OCI-LY1 (cell line): ENCODE measurements at regions not wholly inside any gene's neighbourhood (a gene's known extent, or its start where the extent isn't known, plus 50 kb on each side); places are given as distances from the start of the nearest gene placed in this dataset.

Source experiments
- H2AFZ ChIP-seq: fragments of 200-600 bp; sonication (generic), shearing (Covaris generic); 2 replicates; pipeline ENCODE4 v1.6.0; 2014; ENCODE audit warnings: antibody characterized with exemption, mild to moderate bottlenecking, low read length
- H3F3A ChIP-seq: fragments of 200-600 bp; sonication (generic), shearing (Covaris generic); 2 replicates; pipeline ENCODE4 v1.6.0; 2014; ENCODE audit warnings: mild to moderate bottlenecking, antibody characterized with exemption, low read length, moderate library complexity; ENCODE audit not compliant: insufficient read depth
- H3K27ac ChIP-seq: fragments of 200-600 bp; sonication (generic); 2 replicates; pipeline ENCODE4 v1.5.1; 2014; ENCODE audit warnings: low read length, mixed run types, mild to moderate bottlenecking, low read depth; ENCODE audit not compliant: poor library complexity, severe bottlenecking
- H3K27me3 ChIP-seq: fragments of 200-600 bp; sonication (generic); 2 replicates; pipeline ENCODE4 v1.6.0; 2014; ENCODE audit warnings: antibody characterized with exemption, mild to moderate bottlenecking, low read length, moderate library complexity; ENCODE audit not compliant: insufficient read depth
- H3K36me3 ChIP-seq: fragments of 200-600 bp; sonication (generic); 2 replicates; pipeline ENCODE4 v1.6.1; 2014; ENCODE audit warnings: mild to moderate bottlenecking, antibody characterized with exemption, low read length, moderate library complexity, mixed read lengths; ENCODE audit not compliant: insufficient read depth
- H3K4me1 ChIP-seq: fragments of 200-600 bp; sonication (generic); 2 replicates; pipeline ENCODE4 v1.5.1; 2014; ENCODE audit warnings: mild to moderate bottlenecking, low read length, moderate library complexity; ENCODE audit not compliant: insufficient read depth, severe bottlenecking
- H3K4me2 ChIP-seq: fragments of 200-600 bp; sonication (generic), shearing (Covaris generic); 2 replicates; pipeline ENCODE4 v1.6.1; 2014; ENCODE audit warnings: low read length
- H3K4me3 ChIP-seq: fragments of 200-600 bp; sonication (generic); 2 replicates; pipeline ENCODE4 v1.5.1; 2014; ENCODE audit warnings: low read length, low read depth, mild to moderate bottlenecking, mixed read lengths; ENCODE audit not compliant: poor library complexity, severe bottlenecking
- H3K79me2 ChIP-seq: fragments of 200-600 bp; shearing (Covaris generic); 2 replicates; pipeline ENCODE4 v1.6.1; 2016; ENCODE audit warnings: mixed run types, low read length, mixed read lengths; ENCODE audit not compliant: insufficient read depth
- H3K9ac ChIP-seq: fragments of 200-600 bp; sonication (generic), shearing (Covaris generic); 2 replicates; pipeline ENCODE4 v1.6.1; 2014; ENCODE audit warnings: mild to moderate bottlenecking, low read length, mixed read lengths
- H3K9me2 ChIP-seq: fragments of 200-600 bp; sonication (generic), shearing (Covaris generic); 2 replicates; pipeline ENCODE4 v1.6.1; 2014; ENCODE audit warnings: low read depth, mild to moderate bottlenecking, low read length, mixed read lengths
- H3K9me3 ChIP-seq: fragments of 200-600 bp; shearing (Covaris generic); 2 replicates; pipeline ENCODE4 v1.6.1; 2014; ENCODE audit warnings: low read length, mixed read lengths
- H4K20me1 ChIP-seq: fragments of 200-600 bp; sonication (generic), shearing (Covaris generic); 2 replicates; pipeline ENCODE4 v1.6.0; 2016; ENCODE audit warnings: mild to moderate bottlenecking, low read length; ENCODE audit not compliant: insufficient read depth
- EZH2 ChIP-seq: fragments of 200-600 bp; sonication (generic), shearing (Covaris generic); IDR thresholded peaks from 2 replicates; pipeline ENCODE4 v1.8.0; 2017; ENCODE audit warnings: borderline replicate concordance, mixed run types, mild to moderate bottlenecking, antibody characterized with exemption, low read length, moderate library complexity, mixed read lengths
- TF ChIP-seq, protein P1 (sequence below): fragments of 200-600 bp; sonication (generic), shearing (Covaris generic); IDR thresholded peaks from 2 replicates; pipeline ENCODE4 v1.5.1; 2017; ENCODE audit warnings: mild to moderate bottlenecking, antibody characterized with exemption, low read length, moderate library complexity, mixed read lengths

DNA sequence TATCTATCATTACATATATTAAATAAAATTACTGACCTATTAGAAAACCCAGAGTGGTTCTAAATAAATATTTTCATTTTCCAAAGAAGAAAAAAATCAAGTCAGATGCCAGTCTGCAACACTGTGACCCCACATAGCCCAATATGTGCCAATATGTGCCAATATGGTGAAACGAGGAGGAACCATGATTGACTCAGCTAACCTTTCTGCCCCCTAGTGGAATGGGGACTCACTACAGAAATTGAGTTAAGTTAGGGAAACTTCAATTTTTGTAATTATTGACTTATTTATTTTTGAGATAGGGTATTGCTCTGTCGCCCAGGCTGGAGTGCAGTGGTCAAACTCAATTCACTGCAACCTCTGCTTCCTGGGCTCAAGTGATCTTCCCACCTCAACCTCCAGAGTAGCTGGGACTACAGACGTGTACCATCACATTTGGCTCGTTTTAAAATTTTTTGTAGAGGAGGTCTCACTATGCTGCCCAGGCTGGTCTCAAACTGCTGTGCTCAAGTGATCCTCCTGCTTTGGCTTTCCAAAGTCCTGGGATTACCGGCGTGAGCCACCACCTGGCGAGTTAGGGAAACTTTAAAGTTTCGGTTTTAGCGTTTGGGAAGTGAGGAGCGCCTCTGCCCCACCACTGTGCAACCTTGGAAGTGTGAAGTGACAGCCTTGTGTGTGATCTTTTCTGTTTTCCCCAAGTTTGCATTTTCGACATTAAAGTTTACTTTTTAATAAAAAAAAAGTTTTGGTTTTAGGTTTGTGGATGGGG, 116.8 kb upstream of the SHISA3 start:
- Histone ChIP-seq H3K36me3 (no peaks in the 10 kb centered on the region), H3K9me3 (no peaks in the 10 kb centered on the region), H3K4me2 (peak overlapping the region; percentile 27; the same call in 1 of the 2 replicates), H3K4me3 (no peak overlapping the region), H2AFZ (no peak overlapping the region), H3K4me1 (peaks cover 14% of the 10 kb centered on the region), H3K9me2 (no peaks in the 10 kb centered on the region), H3K79me2 (no peaks in the 10 kb centered on the region), H4K20me1 (no peaks in the 10 kb centered on the region), H3F3A (no peaks in the 10 kb centered on the region), H3K9ac (no peak overlapping the region), H3K27ac (no peak overlapping the region), H3K27me3 (no peaks in the 10 kb centered on the region)
- TF ChIP-seq, protein P1, sequence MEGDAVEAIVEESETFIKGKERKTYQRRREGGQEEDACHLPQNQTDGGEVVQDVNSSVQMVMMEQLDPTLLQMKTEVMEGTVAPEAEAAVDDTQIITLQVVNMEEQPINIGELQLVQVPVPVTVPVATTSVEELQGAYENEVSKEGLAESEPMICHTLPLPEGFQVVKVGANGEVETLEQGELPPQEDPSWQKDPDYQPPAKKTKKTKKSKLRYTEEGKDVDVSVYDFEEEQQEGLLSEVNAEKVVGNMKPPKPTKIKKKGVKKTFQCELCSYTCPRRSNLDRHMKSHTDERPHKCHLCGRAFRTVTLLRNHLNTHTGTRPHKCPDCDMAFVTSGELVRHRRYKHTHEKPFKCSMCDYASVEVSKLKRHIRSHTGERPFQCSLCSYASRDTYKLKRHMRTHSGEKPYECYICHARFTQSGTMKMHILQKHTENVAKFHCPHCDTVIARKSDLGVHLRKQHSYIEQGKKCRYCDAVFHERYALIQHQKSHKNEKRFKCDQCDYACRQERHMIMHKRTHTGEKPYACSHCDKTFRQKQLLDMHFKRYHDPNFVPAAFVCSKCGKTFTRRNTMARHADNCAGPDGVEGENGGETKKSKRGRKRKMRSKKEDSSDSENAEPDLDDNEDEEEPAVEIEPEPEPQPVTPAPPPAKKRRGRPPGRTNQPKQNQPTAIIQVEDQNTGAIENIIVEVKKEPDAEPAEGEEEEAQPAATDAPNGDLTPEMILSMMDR = peak; percentile 81
- no peak for TF ChIP-seq EZH2

DNA sequence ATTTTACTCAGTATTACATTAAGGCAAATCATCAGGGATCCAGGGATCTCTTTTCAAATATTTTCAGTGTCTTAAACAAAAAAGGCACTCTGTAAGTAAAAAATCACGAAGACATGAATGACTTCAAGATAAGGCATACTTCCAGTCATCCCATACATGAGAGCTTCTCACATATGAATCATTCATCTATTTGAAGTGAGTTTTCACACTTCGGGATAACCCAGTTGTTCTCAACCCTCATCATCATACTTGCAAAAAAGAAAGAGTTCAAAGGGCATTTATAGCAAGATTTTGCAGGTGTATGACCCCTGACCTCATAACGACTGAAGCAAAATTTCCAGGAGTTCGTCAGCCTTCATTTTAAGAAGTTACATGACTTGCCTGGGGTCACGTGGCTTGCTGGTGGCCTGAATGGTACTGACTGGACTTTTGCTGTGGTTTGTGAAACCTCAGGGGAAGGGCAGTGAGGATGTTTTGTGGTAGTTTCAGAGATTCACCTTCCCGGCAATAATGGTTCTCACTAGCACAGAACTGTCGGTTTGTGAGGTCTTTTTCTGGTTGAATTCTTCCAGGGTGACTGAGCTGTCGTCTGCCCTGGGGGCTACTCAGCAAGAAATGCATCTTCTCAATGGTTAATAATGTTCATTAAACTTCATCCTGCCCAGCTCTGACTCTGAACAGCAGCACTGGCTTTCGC, 115.8 kb upstream of the SHISA3 start:
- no peaks in the 10 kb centered on the region for H4K20me1 ChIP-seq
- no peak overlapping the region for H3K27ac ChIP-seq
- no peak overlapping the region for H2AFZ ChIP-seq
- no peak overlapping the region for H3K4me3 ChIP-seq
- peak overlapping the region; percentile 27; the same call in 1 of the 2 replicates for H3K4me2 ChIP-seq
- TF ChIP-seq, protein P1 = no peak
- TF ChIP-seq EZH2 = no peak
- no peaks in the 10 kb centered on the region for H3K9me3 ChIP-seq
- peaks cover 14% of the 10 kb centered on the region for H3K4me1 ChIP-seq
- H3K27me3 ChIP-seq = no peaks in the 10 kb centered on the region
- no peaks in the 10 kb centered on the region for H3K9me2 ChIP-seq
- H3K9ac ChIP-seq = no peak overlapping the region
- no peaks in the 10 kb centered on the region for H3K79me2 ChIP-seq
- no peaks in the 10 kb centered on the region for H3K36me3 ChIP-seq
- no peaks in the 10 kb centered on the region for H3F3A ChIP-seq

DNA sequence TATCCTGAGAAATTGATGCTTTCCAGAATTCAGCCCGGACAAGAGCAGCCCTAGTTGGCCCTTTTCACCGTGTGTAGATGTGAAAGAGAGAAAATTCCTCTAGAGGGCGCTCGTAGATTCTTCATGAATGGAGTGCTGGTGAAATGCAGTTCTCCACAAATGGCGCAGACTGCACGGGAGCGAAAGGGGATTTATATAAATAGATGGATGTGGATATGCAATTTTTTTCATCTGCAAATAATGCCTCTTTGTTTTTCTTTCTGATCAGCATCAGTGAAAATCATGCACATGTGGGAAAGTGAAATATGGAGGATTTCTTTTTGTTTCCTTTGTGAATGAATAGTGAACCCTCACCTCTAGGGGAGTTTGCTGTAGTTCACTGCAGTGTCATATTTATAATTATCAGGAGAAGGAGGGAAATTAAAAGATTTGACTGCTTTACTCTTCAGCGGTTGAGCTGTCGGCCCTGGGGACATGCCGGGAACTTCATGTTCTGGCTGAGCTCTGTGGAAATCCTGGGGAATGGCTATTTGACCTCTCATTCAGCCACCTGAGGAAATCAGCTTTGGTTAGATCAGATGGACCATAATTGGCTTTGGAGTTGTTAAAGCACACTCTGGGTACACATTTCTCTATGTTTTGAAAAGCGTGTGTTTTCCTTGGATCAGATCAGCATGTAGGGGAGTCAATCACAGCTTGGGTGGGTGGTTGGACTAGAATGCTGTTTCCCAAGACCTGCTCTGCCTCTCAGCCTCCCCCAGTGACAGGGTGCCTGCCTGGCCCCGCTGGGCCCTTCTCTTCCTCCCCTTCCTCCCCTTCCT, 115.0 kb upstream of the SHISA3 start:
- H3K9me3 ChIP-seq = no peaks in the 10 kb centered on the region
- H3K27ac ChIP-seq = no peak overlapping the region
- no peaks in the 10 kb centered on the region for H3F3A ChIP-seq
- no peak for TF ChIP-seq EZH2
- TF ChIP-seq, protein P1 = peak; percentile 90
- no peaks in the 10 kb centered on the region for H3K27me3 ChIP-seq
- H3K36me3 ChIP-seq = no peaks in the 10 kb centered on the region
- no peak overlapping the region for H3K4me3 ChIP-seq
- no peaks in the 10 kb centered on the region for H4K20me1 ChIP-seq
- H3K9me2 ChIP-seq = no peaks in the 10 kb centered on the region
- peak overlapping the region; percentile 27; the same call in 1 of the 2 replicates for H3K4me2 ChIP-seq
- no peaks in the 10 kb centered on the region for H3K79me2 ChIP-seq
- no peak overlapping the region for H3K9ac ChIP-seq
- H2AFZ ChIP-seq = no peak overlapping the region
- H3K4me1 ChIP-seq = peaks cover 14% of the 10 kb centered on the region
